ENCODE measurements at regions not wholly inside any gene's neighbourhood (a gene's known extent, or its start where the extent isn't known, plus 50 kb on each side); places are given as distances from the start of the nearest gene placed in this dataset.

DNA sequence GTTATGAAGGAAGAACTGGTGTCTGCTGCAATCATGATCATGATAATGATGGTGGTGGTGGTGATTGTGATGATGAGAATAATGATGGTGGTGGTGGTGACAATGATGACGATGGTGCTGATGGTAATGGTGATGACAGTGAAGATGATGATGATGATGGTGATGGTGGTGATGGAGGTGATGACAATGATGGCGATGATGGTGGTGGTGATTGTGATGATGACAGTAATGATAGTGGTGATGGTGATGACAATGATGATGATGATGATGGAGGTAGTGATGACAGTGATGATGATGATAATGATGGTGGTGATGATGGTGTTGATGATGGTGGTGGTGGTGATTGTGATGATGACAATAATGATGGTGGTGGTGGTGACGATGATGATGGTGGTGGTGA is 52.8 kb upstream of the ANO1 start:
- DNase-seq (no peak), ATAC-seq (no peak)
- peaks cover 0 to 5% (median 0%) of the 10 kb centered on the region in 9 donors for H3K9me3 Mint-ChIP-seq
- POLR2A ChIA-PET: no interaction called here
- no peak overlapping the region for H3K27ac Mint-ChIP-seq
- H3K27me3 Mint-ChIP-seq: peaks cover 0 to 15% (median 6%) of the 10 kb centered on the region in 5 donors
- H3K36me3 Mint-ChIP-seq: no peaks in the 10 kb centered on the region
- no peak overlapping the region for H3K4me3 Mint-ChIP-seq
- no peaks in the 10 kb centered on the region for H3K4me1 Mint-ChIP-seq

DNA sequence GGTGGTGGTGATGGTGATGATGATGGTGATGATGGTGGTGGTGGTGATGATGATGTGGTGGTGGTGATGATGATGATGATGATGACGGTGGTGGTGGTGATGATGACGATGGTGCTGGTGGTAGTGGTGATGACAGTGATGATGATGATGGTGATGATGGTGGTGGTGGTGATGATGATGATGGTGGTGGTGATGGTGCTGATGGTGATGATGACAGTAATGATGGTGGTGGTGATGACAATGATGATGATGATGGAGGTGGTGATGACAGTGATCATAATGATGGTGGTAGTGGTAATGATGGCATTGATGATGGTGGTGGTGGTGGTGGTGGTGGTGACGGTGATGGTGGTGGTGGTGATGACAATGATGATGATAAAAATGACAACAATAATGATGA is 52.1 kb upstream of the ANO1 start:
- Mint-ChIP-seq H3K27me3 (peaks cover 0 to 10% (median 4%) of the 10 kb centered on the region in 5 donors), H3K4me3 (no peak overlapping the region), H3K36me3 (no peaks in the 10 kb centered on the region), H3K4me1 (no peaks in the 10 kb centered on the region), H3K27ac (no peak overlapping the region), H3K9me3 (peaks cover 0 to 5% (median 0%) of the 10 kb centered on the region in 9 donors)
- DNase-seq (no peak), ATAC-seq (no peak)
- POLR2A ChIA-PET: no interaction called here

DNA sequence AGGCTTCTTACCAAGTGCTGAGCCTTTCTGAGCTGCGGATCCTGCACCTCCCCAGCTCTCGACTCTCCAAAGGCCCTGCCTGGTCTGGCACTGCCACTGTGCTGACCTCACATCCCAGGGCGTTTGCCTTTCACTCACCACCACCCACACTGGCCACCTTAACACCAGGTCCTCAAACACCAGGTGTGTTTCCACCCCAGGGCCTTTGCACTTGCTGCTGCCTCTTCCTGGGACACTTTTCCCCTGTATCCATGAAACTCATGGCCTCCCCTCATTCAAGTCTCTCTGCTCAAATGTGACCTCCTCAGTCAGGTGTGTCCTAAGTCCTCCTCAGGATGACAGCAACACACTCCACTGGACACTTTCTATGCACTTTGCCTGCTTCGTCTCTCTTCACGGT is 51.4 kb upstream of the ANO1 start:
- peaks cover 1 to 8% (median 3%) of the 10 kb centered on the region in 5 donors for H3K27me3 Mint-ChIP-seq
- H3K4me1 Mint-ChIP-seq: no peaks in the 10 kb centered on the region
- no peak overlapping the region for H3K27ac Mint-ChIP-seq
- DNase-seq: no peak
- H3K36me3 Mint-ChIP-seq: no peaks in the 10 kb centered on the region
- ATAC-seq: no peak
- no peak overlapping the region for H3K4me3 Mint-ChIP-seq
- H3K9me3 Mint-ChIP-seq: peaks cover 0 to 5% (median 0%) of the 10 kb centered on the region in 9 donors
- POLR2A ChIA-PET: no interaction called here

DNA sequence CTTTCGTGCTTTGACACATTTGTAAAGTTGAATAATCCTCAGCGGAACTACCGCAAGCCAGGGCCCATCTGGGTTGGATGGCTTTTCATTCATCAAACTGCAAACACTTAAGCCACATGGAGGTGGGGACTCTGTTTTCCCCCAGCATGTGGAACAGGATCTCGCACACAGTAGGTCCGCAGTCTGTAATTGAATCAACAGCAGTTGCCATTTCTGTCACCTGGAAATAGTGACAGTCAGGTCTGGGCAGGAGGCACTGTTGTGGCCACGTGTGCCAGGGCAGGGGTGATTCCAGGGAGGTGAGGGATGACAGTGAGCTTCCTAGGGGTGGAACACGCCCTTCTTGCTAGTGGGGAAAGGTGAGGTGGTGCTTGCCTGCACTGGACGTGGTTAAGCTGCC is 50.7 kb upstream of the ANO1 start:
- peaks cover 4 to 16% (median 11%) of the 10 kb centered on the region in 5 donors for H3K27me3 Mint-ChIP-seq
- no peak for DNase-seq
- H3K4me1 Mint-ChIP-seq: peaks cover 0 to 3% (median 0%) of the 10 kb centered on the region in 4 donors
- no peaks in the 10 kb centered on the region for H3K36me3 Mint-ChIP-seq
- no peak overlapping the region for H3K27ac Mint-ChIP-seq
- H3K9me3 Mint-ChIP-seq: peaks cover 0 to 5% (median 0%) of the 10 kb centered on the region in 9 donors
- POLR2A ChIA-PET: no interaction called here
- H3K4me3 Mint-ChIP-seq: no peak overlapping the region
- ATAC-seq: no peak

DNA sequence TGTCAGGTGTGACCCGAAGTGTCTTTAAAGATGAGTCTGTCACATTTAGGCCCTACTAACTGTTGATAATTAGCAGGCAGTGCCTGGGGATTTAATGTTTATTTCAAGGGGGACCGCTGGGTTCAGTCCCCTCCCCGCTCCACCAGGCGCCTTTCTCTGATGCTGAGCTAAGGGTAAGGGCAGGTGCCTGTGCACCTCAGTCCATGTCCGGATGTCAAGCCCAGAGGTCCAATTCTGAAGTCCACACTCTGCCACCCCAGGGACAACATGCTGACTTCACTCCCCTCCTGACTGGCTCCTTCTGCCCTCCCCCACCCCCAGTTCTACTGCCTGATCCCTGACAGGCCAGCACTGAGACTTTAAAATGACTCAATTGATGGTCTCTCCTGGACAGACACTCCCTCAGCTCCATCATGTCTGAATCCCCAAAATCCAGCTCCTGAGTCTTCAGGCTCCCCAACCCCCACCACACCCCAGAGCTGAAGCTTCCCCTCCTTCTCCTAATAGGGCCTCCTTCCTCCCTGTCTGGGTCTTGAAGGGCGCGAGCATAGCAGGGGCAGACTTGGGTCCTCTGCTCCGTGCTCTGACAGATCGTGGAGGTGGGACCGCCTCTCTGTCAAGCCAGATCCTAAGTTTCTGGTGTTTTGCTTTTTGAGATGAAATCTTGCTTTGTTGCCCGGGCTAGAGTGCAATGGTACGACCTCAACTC is 49.8 kb upstream of the ANO1 start:
- Mint-ChIP-seq H3K27ac (no peak overlapping the region), H3K4me3 (no peak overlapping the region), H3K9me3 (peaks cover 0 to 2% (median 0%) of the 10 kb centered on the region in 9 donors), H3K27me3 (peaks cover 2 to 19% (median 16%) of the 10 kb centered on the region in 5 donors), H3K4me1 (peaks cover 0 to 3% (median 0%) of the 10 kb centered on the region in 4 donors), H3K36me3 (no peaks in the 10 kb centered on the region)
- POLR2A ChIA-PET: no interaction called here
- ATAC-seq: no peak
- no peak for DNase-seq

All from naive thymus-derived CD8-positive, alpha-beta T cell (primary cell).